ENCODE measurements at regions not wholly inside any gene's neighbourhood (a gene's known extent, or its start where the extent isn't known, plus 50 kb on each side); places are given as distances from the start of the nearest gene placed in this dataset.

DNA sequence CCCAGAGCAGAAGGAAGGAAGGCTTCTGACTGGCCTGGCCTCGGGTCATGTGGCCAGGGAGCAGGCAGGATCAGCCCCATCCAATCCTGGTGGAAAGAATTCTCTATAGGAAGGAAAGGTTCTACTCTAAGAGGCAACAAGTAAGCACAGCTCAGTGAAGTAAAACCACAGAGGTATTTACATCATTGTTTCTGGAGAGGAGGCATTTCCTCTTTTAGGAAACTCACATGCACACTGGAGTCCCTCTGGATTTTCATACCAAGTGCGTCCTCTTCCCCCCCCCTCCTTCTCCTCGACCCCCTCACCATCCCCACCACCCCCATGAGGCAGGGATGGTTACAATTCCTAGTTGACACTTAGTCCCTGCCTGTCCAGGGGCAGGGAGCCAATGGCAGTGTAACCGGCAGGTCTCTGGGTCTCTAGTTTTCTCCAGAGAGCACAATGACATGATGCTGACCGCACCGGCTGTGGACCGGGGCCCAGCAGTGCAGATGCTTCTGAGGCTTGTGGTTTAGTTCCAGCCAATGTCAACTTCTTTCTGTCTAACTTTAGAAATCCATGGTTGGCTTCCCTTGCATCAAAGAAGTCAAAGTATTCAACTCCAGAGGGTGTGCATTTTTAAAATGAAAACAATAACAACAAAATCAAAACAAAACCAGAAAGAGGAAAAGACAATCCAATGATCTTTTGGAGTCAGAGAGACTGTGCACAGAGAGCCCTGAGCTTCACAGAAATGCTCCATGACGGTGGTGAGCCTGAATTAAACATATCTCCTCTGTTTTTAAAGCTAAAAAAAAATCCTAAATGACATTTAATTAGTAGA is 230.3 kb upstream of the TLE3 start:
- Histone ChIP-seq H3K4me3 (ENCODE audit: insufficient read depth, low read depth, low read length) (no peak overlapping the region), H3K36me3 (replicated peaks; ENCODE audit: control insufficient read depth, insufficient read depth, low read length) (no peaks in the 10 kb centered on the region), H3K27me3 (ENCODE audit: control insufficient read depth, insufficient read depth, low read length) (no peaks in the 10 kb centered on the region)
- no peak for DNase-seq

DNA sequence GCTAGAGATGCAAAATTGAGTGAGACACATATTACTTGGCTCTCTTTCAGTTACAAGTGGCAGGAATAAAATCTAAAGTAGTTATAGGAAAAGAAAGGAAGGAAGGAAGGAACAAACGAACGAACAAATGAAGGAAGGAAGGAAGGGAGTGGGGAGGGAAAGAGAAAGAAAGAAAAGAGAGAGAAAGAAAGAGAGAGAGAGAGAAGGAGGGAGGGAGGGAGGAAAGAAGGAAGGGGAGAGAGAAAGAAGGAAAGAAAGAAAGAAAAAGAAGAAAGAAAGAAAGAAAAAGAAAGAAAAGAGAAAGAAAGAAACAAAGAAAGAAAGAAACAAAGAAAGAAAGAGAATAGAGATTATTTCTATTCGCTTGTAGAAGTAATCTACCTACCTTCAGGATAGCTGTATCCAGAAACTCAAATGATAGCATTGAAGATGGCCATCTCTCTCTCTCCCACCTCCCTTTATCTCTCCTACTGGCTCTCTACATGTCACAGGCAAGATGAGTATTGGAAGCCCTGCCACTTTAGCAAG is 229.7 kb upstream of the TLE3 start:
- H3K4me3 ChIP-seq (ENCODE audit: insufficient read depth, low read depth, low read length): no peak overlapping the region
- no peak for DNase-seq
- no peaks in the 10 kb centered on the region for H3K27me3 ChIP-seq (ENCODE audit: control insufficient read depth, insufficient read depth, low read length)
- H3K36me3 ChIP-seq (replicated peaks; ENCODE audit: control insufficient read depth, insufficient read depth, low read length): no peaks in the 10 kb centered on the region

DNA sequence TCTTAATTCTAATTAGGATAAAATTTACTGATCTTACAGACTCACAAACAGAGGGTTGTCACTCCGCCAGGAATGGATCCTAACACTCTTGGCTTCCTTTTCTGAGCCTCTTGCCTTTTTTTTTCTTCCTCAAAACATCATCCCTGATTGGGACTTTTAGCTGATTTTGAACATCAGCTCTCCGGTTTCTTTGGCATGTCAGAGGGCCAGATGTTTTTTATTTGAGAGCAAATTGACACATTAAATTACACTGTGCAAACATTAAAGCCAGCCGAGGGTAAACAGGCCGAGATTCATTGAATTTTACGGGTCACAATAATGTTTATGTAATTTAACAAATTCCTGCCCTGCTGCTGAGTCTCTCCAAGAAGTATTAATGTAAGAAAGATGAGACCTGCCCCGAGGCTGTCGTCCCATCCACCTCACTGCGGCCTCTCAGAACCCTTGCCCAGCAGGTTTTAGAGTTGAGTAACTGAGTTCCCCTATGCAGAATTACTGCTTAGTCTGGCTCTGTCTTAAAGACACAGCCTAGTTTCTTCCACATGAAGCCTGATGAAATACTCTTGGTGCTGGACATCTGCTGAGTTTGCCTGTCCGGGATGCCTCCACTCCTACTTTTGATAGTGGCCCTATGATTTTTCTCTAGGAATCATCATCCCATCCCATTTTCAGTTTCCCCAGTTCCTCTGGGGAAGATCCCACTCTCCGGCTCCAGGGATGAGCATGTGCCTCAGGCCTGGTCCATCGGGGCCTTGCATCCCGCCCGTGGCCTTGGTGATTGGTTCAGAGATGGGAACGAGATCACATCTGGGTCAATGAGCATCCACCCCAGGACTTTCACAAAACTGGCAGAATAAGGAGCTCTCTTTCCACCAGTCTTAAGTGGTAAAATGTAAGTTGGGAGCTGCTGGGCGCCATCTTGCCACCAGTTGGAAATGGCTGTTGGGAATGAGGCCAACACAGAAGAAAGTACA is 226.6 kb upstream of the TLE3 start:
- H3K4me3 ChIP-seq (ENCODE audit: insufficient read depth, low read depth, low read length): no peak overlapping the region
- no peaks in the 10 kb centered on the region for H3K36me3 ChIP-seq (replicated peaks; ENCODE audit: control insufficient read depth, insufficient read depth, low read length)
- DNase-seq: no peak
- no peaks in the 10 kb centered on the region; the same call in 1 of the 2 replicates for H3K27me3 ChIP-seq (ENCODE audit: control insufficient read depth, insufficient read depth, low read length)

DNA sequence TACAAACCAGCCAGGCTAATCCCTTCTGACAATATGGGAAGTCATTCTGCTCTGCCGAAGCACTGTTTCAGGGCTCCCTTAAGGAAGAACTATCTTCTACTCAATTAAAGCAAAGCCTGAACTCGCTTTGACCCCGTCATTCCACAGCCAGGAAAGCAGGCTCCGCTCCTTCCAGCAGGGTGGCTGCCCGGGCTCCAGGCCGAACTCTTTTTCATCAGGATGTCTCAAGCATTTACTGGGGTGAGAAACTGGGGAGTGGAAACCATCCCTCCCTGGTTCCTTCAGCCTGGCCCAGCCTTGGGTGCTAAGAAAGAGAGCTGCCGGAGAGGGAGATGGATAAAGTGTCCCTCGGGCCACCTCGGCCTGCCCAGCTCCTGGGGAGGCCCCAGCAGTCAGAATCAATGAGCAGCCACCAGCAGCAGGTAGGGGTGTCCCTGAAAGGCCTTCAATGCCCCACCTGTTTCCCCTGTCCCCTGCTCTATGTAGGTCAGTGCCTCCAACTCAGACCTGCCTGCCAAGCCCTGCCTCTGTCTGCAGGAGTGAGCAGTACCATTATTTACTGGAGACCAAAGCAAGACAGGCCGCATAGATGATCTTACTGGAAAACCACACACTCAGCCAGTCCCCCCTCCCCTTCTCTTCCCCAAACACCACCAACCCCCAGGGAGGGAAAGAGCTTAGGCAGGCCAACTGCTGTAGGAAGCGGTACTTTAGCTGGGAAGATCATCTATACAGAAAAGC is 225.6 kb upstream of the TLE3 start:
- DNase-seq: peak; percentile 30

DNA sequence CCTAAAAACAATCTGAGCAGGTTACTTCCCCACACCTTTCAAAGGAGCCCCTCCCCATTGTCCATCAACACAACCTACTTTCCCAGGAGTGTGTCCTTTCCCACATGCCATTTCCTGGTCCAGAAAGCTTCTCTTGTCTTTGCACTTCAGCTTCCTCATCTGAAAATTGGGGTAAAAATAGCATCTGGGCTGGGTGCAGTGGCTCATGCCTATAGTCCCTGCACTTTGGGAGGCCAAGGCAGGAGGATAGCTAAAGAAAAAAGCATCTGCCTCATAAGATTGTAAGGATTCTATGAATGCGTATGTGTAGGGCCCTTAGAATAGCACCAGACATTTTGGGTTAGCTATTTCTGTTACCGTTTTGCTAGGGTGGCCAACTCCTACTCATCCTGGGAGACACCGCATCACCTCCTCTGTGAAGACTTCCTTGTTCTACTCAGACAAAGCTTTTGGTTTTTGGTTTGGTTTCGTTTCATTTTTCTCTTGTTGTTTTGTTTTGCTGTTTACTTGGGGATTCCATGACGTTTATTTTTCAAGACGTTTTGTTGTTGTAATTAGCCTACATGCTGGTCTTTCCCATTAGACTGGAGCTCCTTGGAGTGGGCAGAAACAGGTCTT is 224.4 kb upstream of the TLE3 start:
- H3K4me3 ChIP-seq (ENCODE audit: insufficient read depth, low read depth, low read length): no peak overlapping the region
- DNase-seq: no peak
- H3K36me3 ChIP-seq (replicated peaks; ENCODE audit: control insufficient read depth, insufficient read depth, low read length): no peaks in the 10 kb centered on the region
- H3K27me3 ChIP-seq (ENCODE audit: control insufficient read depth, insufficient read depth, low read length): no peaks in the 10 kb centered on the region; the same call in 1 of the 2 replicates

More for the DNA sequence above, 225.6 kb upstream of the TLE3 start:
- H3K36me3 ChIP-seq (replicated peaks; ENCODE audit: control insufficient read depth, insufficient read depth, low read length): no peaks in the 10 kb centered on the region
- H3K27me3 ChIP-seq (ENCODE audit: control insufficient read depth, insufficient read depth, low read length): no peaks in the 10 kb centered on the region; the same call in 1 of the 2 replicates
- H3K4me3 ChIP-seq (ENCODE audit: insufficient read depth, low read depth, low read length): no peak overlapping the region

DNA sequence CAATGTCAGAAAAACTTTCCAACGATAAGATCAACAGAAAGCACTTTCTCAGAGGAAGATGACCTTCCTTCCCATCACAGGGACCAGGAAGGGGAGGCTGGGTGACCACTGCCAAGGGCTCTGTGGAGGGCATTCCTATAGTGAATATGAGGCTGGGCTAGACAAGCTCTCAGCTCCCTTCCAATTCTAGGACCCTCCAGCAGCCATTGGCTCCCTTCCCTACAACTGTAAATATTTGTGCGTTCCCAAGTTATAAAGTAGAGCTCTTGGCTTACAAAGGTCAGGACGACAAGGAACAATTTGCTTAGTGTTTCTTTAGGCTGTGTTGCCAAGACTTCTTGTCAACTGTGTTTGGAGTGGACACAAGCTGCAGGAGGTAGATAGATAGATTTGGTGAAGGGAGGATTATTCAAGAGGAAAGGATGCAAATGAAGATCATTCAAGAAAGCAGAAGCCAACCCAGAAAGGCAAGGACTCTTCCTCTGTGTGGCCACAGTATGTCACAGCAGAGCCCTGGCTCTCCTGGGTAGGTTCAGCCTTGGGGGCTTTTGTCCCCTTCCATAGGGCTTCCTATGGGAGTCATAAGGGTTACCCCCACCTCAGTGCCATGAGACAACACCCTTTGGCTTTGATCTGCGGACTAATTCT is 223.6 kb upstream of the TLE3 start:
- H3K36me3 ChIP-seq (replicated peaks; ENCODE audit: control insufficient read depth, insufficient read depth, low read length): no peaks in the 10 kb centered on the region
- H3K4me3 ChIP-seq (ENCODE audit: insufficient read depth, low read depth, low read length): no peak overlapping the region
- DNase-seq: no peak
- H3K27me3 ChIP-seq (ENCODE audit: control insufficient read depth, insufficient read depth, low read length): no peaks in the 10 kb centered on the region; the same call in 1 of the 2 replicates

DNA sequence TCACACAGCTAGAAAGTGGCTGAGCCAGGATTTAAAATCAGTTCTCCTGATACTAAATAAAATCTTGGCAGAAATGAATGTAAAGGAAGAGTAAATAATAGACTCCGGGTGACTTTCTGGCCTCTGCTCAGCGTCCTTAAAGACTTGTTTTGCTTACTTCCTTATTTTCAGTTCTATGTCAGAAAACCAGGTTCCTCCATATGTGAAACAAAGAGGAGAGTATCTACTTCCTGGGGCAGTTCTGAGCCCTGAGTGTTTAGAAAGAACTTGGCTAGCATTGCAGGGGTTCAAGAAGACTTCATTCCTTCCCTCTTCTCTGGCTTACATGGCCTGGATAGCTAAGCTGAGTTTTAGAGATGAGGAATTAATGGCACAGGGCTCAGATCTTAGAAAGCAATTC is 222.8 kb upstream of the TLE3 start:
- no peaks in the 10 kb centered on the region for H3K36me3 ChIP-seq (replicated peaks; ENCODE audit: control insufficient read depth, insufficient read depth, low read length)
- no peak for DNase-seq
- H3K27me3 ChIP-seq (ENCODE audit: control insufficient read depth, insufficient read depth, low read length): no peaks in the 10 kb centered on the region; the same call in 1 of the 2 replicates
- no peak overlapping the region for H3K4me3 ChIP-seq (ENCODE audit: insufficient read depth, low read depth, low read length)

DNA sequence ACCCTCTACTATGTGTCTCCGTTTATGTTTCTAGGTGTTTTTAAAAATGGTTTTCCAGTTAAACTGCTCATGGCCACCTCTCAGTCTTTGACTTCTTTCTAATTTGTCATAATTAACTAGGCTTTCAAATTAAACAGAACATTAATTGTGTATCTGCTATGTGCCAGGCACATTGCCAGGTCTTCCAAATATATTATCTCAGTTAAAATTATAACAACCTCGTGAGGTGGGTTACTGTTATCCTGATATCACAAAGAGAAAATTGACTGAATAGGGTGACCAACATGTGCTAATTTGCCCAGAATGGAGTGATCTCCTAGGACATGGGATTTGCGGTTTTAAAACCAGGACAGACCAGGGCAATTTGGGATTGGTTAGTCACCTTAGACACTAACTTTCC is 222.4 kb upstream of the TLE3 start:
- no peaks in the 10 kb centered on the region; the same call in 1 of the 2 replicates for H3K27me3 ChIP-seq (ENCODE audit: control insufficient read depth, insufficient read depth, low read length)
- no peak for DNase-seq
- H3K36me3 ChIP-seq (replicated peaks; ENCODE audit: control insufficient read depth, insufficient read depth, low read length): no peaks in the 10 kb centered on the region
- H3K4me3 ChIP-seq (ENCODE audit: insufficient read depth, low read depth, low read length): no peak overlapping the region

DNA sequence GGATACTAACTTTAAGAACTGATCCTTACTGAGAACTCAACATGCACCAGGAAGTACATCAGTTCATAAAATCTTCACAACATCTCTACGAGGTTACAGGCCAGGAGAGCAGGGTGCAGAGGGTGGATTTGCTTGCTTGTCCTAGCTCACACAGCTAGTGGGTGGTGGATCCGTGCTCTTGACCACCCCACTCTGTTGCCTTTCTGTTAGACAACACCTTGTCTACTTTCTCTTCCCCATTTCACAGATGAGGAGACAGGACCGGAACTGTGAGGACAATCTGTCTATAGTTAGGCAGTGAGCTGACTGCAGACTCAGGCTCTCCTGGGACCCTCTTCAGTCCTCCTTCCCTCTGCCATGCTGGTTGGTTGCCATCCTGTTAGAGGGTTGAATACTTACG is 221.7 kb upstream of the TLE3 start:
- DNase-seq: no peak
- no peak overlapping the region for H3K4me3 ChIP-seq (ENCODE audit: insufficient read depth, low read depth, low read length)

DNA sequence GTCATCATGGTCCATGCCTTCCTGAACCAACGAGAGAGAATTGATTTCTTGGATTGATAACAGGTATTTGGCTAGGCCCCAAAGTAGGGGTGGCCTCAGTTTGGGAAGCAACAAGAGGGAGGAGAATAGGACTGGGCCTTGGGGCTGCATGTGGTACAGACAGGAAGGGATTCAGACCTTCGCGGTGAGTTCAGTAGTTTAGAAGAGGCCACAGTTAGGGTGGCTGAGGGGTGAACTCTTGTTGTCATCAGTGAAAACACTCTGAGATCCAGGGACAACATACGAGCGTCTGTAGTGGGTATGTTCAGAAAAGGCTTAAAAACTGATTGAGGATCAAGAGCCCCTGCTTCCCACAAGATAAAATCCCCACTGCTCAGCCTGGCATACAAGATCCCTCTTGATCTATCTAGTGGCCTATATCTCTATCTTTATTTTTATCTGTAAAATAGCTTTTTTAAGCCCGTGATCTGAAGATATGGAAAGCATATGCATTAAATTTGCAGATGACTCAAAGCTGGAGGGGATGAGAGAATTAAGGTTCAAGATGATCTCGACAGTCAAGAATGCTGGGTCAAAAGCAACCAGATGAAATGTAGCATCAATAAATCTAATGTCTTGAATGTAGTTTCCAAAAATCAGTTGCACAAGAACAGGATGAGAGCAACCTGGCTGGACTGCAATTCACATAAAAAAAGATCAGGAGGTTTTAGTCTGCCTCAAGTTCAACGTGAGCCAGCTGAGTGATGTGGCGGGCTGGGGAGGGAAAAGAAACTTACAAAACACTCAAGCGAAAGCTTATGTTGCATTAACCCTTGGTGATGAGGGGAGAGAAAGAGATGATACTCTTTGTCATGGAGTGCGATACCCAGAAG is 221.1 kb upstream of the TLE3 start:
- Histone ChIP-seq H3K27me3 (ENCODE audit: control insufficient read depth, insufficient read depth, low read length) (no peaks in the 10 kb centered on the region; the same call in 1 of the 2 replicates), H3K36me3 (replicated peaks; ENCODE audit: control insufficient read depth, insufficient read depth, low read length) (no peaks in the 10 kb centered on the region), H3K4me3 (ENCODE audit: insufficient read depth, low read depth, low read length) (no peak overlapping the region)
- DNase-seq: no peak

More for the DNA sequence above, 221.7 kb upstream of the TLE3 start:
- H3K27me3 ChIP-seq (ENCODE audit: control insufficient read depth, insufficient read depth, low read length): no peaks in the 10 kb centered on the region; the same call in 1 of the 2 replicates
- H3K36me3 ChIP-seq (replicated peaks; ENCODE audit: control insufficient read depth, insufficient read depth, low read length): no peaks in the 10 kb centered on the region

DNA sequence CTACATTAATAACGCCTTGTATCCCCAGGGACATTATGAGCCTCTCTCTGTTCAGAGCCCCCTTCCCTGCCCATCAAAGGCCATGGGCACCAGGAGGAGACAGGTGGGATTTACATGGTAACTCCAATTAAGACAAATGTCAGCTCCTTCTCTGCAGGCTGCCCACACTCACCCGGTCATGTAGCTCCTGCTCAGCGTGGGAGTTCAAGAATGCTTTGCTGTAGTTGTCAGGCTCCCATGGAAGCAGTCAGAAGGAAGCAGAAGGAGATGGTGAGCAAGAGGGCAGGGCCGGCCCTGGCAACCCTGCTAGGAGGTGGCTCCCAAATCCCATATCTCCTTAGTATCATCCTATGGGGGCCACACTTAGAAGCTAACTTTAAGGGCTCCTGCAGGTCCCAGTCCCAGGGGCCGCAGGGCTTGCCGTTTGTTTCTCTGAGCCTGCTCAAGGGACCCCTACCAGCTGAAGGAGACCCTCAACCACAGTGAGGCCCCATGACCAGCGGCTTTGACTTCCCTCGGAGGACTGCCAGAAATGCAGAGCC is 218.4 kb upstream of the TLE3 start:
- DNase-seq: no peak
- Histone ChIP-seq H3K36me3 (replicated peaks; ENCODE audit: control insufficient read depth, insufficient read depth, low read length) (no peaks in the 10 kb centered on the region), H3K4me3 (ENCODE audit: insufficient read depth, low read depth, low read length) (no peak overlapping the region), H3K27me3 (ENCODE audit: control insufficient read depth, insufficient read depth, low read length) (no peaks in the 10 kb centered on the region; the same call in 1 of the 2 replicates)

DNA sequence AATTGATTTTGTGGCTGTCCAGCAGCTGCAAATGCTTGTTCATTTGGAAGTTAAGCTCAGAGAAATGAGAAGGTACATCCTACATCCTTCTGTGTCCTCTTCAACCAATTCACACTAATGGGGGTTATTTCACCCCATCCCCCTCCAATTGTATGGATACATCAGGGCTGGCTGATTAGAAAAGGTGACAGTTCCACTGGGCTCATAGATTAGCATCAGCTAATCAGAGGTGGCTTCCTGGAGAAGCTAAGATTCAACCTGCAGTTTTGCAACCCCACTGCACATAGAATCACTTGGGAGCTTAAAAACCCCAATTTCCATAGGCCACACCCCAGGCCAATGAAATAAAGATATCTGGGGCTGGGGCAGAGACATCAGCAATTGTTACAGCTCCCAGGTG is 217.7 kb upstream of the TLE3 start:
- H3K27me3 ChIP-seq (ENCODE audit: control insufficient read depth, insufficient read depth, low read length): no peaks in the 10 kb centered on the region
- DNase-seq: no peak
- no peaks in the 10 kb centered on the region for H3K36me3 ChIP-seq (replicated peaks; ENCODE audit: control insufficient read depth, insufficient read depth, low read length)
- H3K4me3 ChIP-seq (ENCODE audit: insufficient read depth, low read depth, low read length): no peak overlapping the region

Data from H7 (cell line).